ENCODE measurements at regions not wholly inside any gene's neighbourhood (a gene's known extent, or its start where the extent isn't known, plus 50 kb on each side); places are given as distances from the start of the nearest gene placed in this dataset.

GRCh38 chr15:91471468-91471867 lies 371.4 kb downstream of the SV2B start:
- H3K4me3 ChIP-seq (replicated peaks; ENCODE audit: low read depth, low read length), result no peak overlapping the region
- no peak for DNase-seq (ENCODE audit: low read depth)
- no peak for TF ChIP-seq CTCF (IDR thresholded peaks at IDR 0.05; ENCODE audit: low read length, missing control alignments)

- TF ChIP-seq CTCF (IDR thresholded peaks at IDR 0.05; ENCODE audit: low read length, missing control alignments), result no peak
- no peak for DNase-seq (ENCODE audit: low read depth)
- H3K4me3 ChIP-seq (replicated peaks; ENCODE audit: low read depth, low read length), result no peak overlapping the region
Measured at GRCh38 chr15:91472316-91472756, 372.3 kb downstream of the SV2B start.

- DNase-seq (ENCODE audit: low read depth), result peak; percentile 29
- TF ChIP-seq CTCF (IDR thresholded peaks at IDR 0.05; ENCODE audit: low read length, missing control alignments), result no peak
- H3K4me3 ChIP-seq (replicated peaks; ENCODE audit: low read depth, low read length), result no peak overlapping the region
Measured at GRCh38 chr15:91473894-91474545, 374.0 kb downstream of the SV2B start.

- no peak overlapping the region for H3K4me3 ChIP-seq (replicated peaks; ENCODE audit: low read depth, low read length)
- TF ChIP-seq CTCF (IDR thresholded peaks at IDR 0.05; ENCODE audit: low read length, missing control alignments), result no peak
- no peak for DNase-seq (ENCODE audit: low read depth)
Measured at GRCh38 chr15:91476861-91477260, 376.6 kb upstream of the SLCO3A1 start.

- H3K4me3 ChIP-seq (replicated peaks; ENCODE audit: low read depth, low read length), result no peak overlapping the region
- TF ChIP-seq CTCF (IDR thresholded peaks at IDR 0.05; ENCODE audit: low read length, missing control alignments), result no peak
- DNase-seq (ENCODE audit: low read depth), result no peak
Measured at GRCh38 chr15:91478717-91479191, 374.8 kb upstream of the SLCO3A1 start.

- no peak for TF ChIP-seq CTCF (IDR thresholded peaks at IDR 0.05; ENCODE audit: low read length, missing control alignments)
- DNase-seq (ENCODE audit: low read depth), result no peak
- no peak overlapping the region for H3K4me3 ChIP-seq (replicated peaks; ENCODE audit: low read depth, low read length)
Measured at GRCh38 chr15:91480426-91480825, 373.1 kb upstream of the SLCO3A1 start.

GRCh38 chr15:91482799-91483198 lies 370.7 kb upstream of the SLCO3A1 start:
- no peak for TF ChIP-seq CTCF (IDR thresholded peaks at IDR 0.05; ENCODE audit: low read length, missing control alignments)
- H3K4me3 ChIP-seq (replicated peaks; ENCODE audit: low read depth, low read length), result no peak overlapping the region
- no peak for DNase-seq (ENCODE audit: low read depth)

Data from fibroblast of pulmonary artery (primary cell).